ENCODE measurements at regions not wholly inside any gene's neighbourhood (a gene's known extent, or its start where the extent isn't known, plus 50 kb on each side); places are given as distances from the start of the nearest gene placed in this dataset.

GRCh38 chr18:2356906-2357305, 214.4 kb downstream of the METTL4 start:
- TF ChIP-seq MLX (CRISPR knock-in tag; IDR thresholded peaks at IDR 0.05) = no peak
- TF ChIP-seq GABPB1 (CRISPR knock-in tag; IDR thresholded peaks at IDR 0.05) = no peak
- TF ChIP-seq SMAD4 (CRISPR knock-in tag; IDR thresholded peaks at IDR 0.05) = no peak
- no peak for TF ChIP-seq ELF4 (CRISPR knock-in tag; IDR thresholded peaks at IDR 0.05; ENCODE audit: low read depth)
- TF ChIP-seq MYBL2 (CRISPR knock-in tag; IDR thresholded peaks at IDR 0.05) = no peak
- no peak for TF ChIP-seq NFATC4 (CRISPR knock-in tag; IDR thresholded peaks at IDR 0.05)
- no peak for TF ChIP-seq ZNF671 (CRISPR knock-in tag; IDR thresholded peaks at IDR 0.05)
- TF ChIP-seq ZNF396 (CRISPR knock-in tag; IDR thresholded peaks at IDR 0.05; ENCODE audit: borderline replicate concordance) = no peak
- Mint-ChIP-seq H3K4me1 (no peaks in the 10 kb centered on the region), H3K9me3 (no peaks in the 10 kb centered on the region), H3K27me3 (ENCODE audit: low read depth) (no peaks in the 10 kb centered on the region), H3K27ac (no peak overlapping the region), H3K36me3 (no peaks in the 10 kb centered on the region), H3K4me3 (no peak overlapping the region)
- DNase-seq (ENCODE audit: low spot score) = no peak
- ATAC-seq = no peak
- ChIA-PET POLR2A (no interaction called here), CTCF (no interaction called here)

GRCh38 chr18:2360861-2361260, 210.4 kb downstream of the METTL4 start:
- no peaks in the 10 kb centered on the region for H3K9me3 Mint-ChIP-seq
- ATAC-seq (no peak), DNase-seq (ENCODE audit: low spot score) (no peak)
- H3K27ac Mint-ChIP-seq = no peak overlapping the region
- POLR2A ChIA-PET = no interaction called here
- peaks cover 15% of the 10 kb centered on the region for H3K4me1 Mint-ChIP-seq
- no peaks in the 10 kb centered on the region for H3K36me3 Mint-ChIP-seq
- H3K27me3 Mint-ChIP-seq (ENCODE audit: low read depth) = no peaks in the 10 kb centered on the region
- no peak for TF ChIP-seq E2F5 (CRISPR knock-in tag; IDR thresholded peaks at IDR 0.05)
- no peak for TF ChIP-seq JAZF1 (CRISPR knock-in tag; IDR thresholded peaks at IDR 0.05)
- TF ChIP-seq JUN (CRISPR knock-in tag; IDR thresholded peaks at IDR 0.05) = no peak
- TF ChIP-seq TEAD1 (CRISPR knock-in tag; IDR thresholded peaks at IDR 0.05) = no peak
- TF ChIP-seq NFE2L1 (CRISPR knock-in tag; IDR thresholded peaks at IDR 0.05) = no peak
- no peak for TF ChIP-seq ZNF671 (CRISPR knock-in tag; IDR thresholded peaks at IDR 0.05)
- no peak for TF ChIP-seq GTF2I (CRISPR knock-in tag; conservative IDR thresholded peaks at IDR 0.05)
- no peak for TF ChIP-seq TEAD4 (CRISPR knock-in tag; IDR thresholded peaks at IDR 0.05)
- no peak overlapping the region for H3K4me3 Mint-ChIP-seq
- CTCF ChIA-PET = no interaction called here

- Mint-ChIP-seq H3K36me3 (no peaks in the 10 kb centered on the region), H3K27ac (no peak overlapping the region), H3K4me3 (no peak overlapping the region), H3K4me1 (peaks cover 16% of the 10 kb centered on the region), H3K9me3 (peaks cover 15% of the 10 kb centered on the region), H3K27me3 (ENCODE audit: low read depth) (no peaks in the 10 kb centered on the region; the same call in 1 of the 2 replicates)
- DNase-seq (ENCODE audit: low spot score) (no peak), ATAC-seq (no peak)
- ChIA-PET POLR2A (no interaction called here), CTCF (no interaction called here)
- no peak for TF ChIP-seq CREB1 (CRISPR knock-in tag; IDR thresholded peaks at IDR 0.05)
- no peak for TF ChIP-seq AR (CRISPR knock-in tag; IDR thresholded peaks at IDR 0.05)
- no peak for TF ChIP-seq JAZF1 (CRISPR knock-in tag; IDR thresholded peaks at IDR 0.05)
- no peak for TF ChIP-seq MYBL2 (CRISPR knock-in tag; IDR thresholded peaks at IDR 0.05)
- TF ChIP-seq CDX4 (CRISPR knock-in tag; IDR thresholded peaks at IDR 0.05; ENCODE audit: borderline replicate concordance) = no peak
- TF ChIP-seq OVOL2 (CRISPR knock-in tag; IDR thresholded peaks at IDR 0.05; ENCODE audit: borderline replicate concordance) = no peak
- no peak for TF ChIP-seq NR3C1 (CRISPR knock-in tag; conservative IDR thresholded peaks at IDR 0.05; ENCODE audit: low read depth)
- TF ChIP-seq ZNF121 (CRISPR knock-in tag; IDR thresholded peaks at IDR 0.05) = no peak
- TF ChIP-seq NFE2L1 (CRISPR knock-in tag; IDR thresholded peaks at IDR 0.05) = no peak
- TF ChIP-seq IRF2 (CRISPR knock-in tag; IDR thresholded peaks at IDR 0.05; ENCODE audit: borderline replicate concordance, low read depth) = no peak
- no peak for TF ChIP-seq SOX15 (CRISPR knock-in tag; IDR thresholded peaks at IDR 0.05)
- no peak for TF ChIP-seq PRRX2 (CRISPR knock-in tag; IDR thresholded peaks at IDR 0.05)
- TF ChIP-seq ZNF423 (CRISPR knock-in tag; IDR thresholded peaks at IDR 0.05) = no peak
- no peak for TF ChIP-seq PRDM15 (CRISPR knock-in tag; IDR thresholded peaks at IDR 0.05)
- TF ChIP-seq NFYB (CRISPR knock-in tag; conservative IDR thresholded peaks at IDR 0.05; ENCODE audit: low read depth) = no peak
Measured at GRCh38 chr18:2368102-2368501, 203.2 kb downstream of the METTL4 start.

Data from WTC11 (cell line).